CD14-positive monocyte (primary cell): ENCODE measurements at regions not wholly inside any gene's neighbourhood (a gene's known extent, or its start where the extent isn't known, plus 50 kb on each side); places are given as distances from the start of the nearest gene placed in this dataset.

ENCODE experiments used
- DNase-seq, 3 donors: peaks; one replicate each; pipeline ENCODE4 v3.0.0-alpha.2; 2011 to 2022
- H2AFZ ChIP-seq: 2 replicates; pipeline ENCODE4 v1.6.0; 2012; ENCODE audit warnings: mild to moderate bottlenecking, low read depth, low read length, inconsistent platforms; ENCODE audit not compliant: insufficient read depth, poor library complexity, severe bottlenecking
- H3K27ac ChIP-seq, 2 donors: 1 replicate in 1 of 2; 2 replicates in 1 of 2; pipeline ENCODE4 v1.5.1; 2012 to 2013; ENCODE audit warnings: low read length in 2 of 2, control low read depth in 1 of 2, inconsistent platforms in 1 of 2, low read depth in 1 of 2, mild to moderate bottlenecking in 1 of 2
- H3K27me3 ChIP-seq, 2 donors: one replicate each; pipeline versions ENCODE4 v1.6.0 to v1.6.1; 2011 to 2013; ENCODE audit warnings: low read length in 2 of 2; ENCODE audit not compliant: control insufficient read depth in 2 of 2, insufficient read depth in 2 of 2
- H3K36me3 ChIP-seq, 2 donors: replicated peaks in 1 of 2; 1 replicate in 1 of 2; 2 replicates in 1 of 2; pipeline versions ENCODE4 v1.5.1 to v1.6.1; 2012 to 2013; ENCODE audit warnings: low read length in 2 of 2, control low read depth in 1 of 2, inconsistent platforms in 1 of 2, mild to moderate bottlenecking in 1 of 2; ENCODE audit not compliant: insufficient read depth in 2 of 2, control insufficient read depth in 1 of 2
- H3K4me1 ChIP-seq, 2 donors: 1 replicate in 1 of 2; 2 replicates in 1 of 2; pipeline versions ENCODE4 v1.5.1 to v1.6.1; 2012 to 2013; ENCODE audit warnings: low read length in 2 of 2, control low read depth in 1 of 2, inconsistent platforms in 1 of 2, mild to moderate bottlenecking in 1 of 2, moderate library complexity in 1 of 2; ENCODE audit not compliant: insufficient read depth in 2 of 2, control insufficient read depth in 1 of 2
- H3K4me2 ChIP-seq: replicated peaks from 2 replicates; pipeline ENCODE3; 2012; ENCODE audit warnings: low read length, moderate library complexity, mild to moderate bottlenecking; ENCODE audit not compliant: poor library complexity, severe bottlenecking; ENCODE audit errors: extremely low read depth
- H3K4me3 ChIP-seq, 3 experiments: fragments of 200-600 bp in 1 of 3; sonication (generic) in 1 of 3; replicated peaks in 1 of 3; 1 replicate in 2 of 3; 2 replicates in 1 of 3; pipeline ENCODE4 v1.5.1; 2011 to 2013; ENCODE audit warnings: low read length in 3 of 3, mild to moderate bottlenecking in 3 of 3, control low read depth in 2 of 3, low read depth in 2 of 3, inconsistent platforms in 1 of 3, moderate library complexity in 1 of 3
- H3K79me2 ChIP-seq: 2 replicates; pipeline ENCODE4 v1.6.0; 2012; ENCODE audit warnings: mild to moderate bottlenecking, control low read depth, inconsistent platforms, low read length, moderate library complexity; ENCODE audit not compliant: insufficient read depth
- H3K9ac ChIP-seq: 2 replicates; pipeline ENCODE4 v1.6.0; 2017; ENCODE audit warnings: low read length, mild to moderate bottlenecking; ENCODE audit not compliant: insufficient read depth, poor library complexity, severe bottlenecking
- H3K9me3 ChIP-seq, 2 donors: replicated peaks in 1 of 2; 1 replicate in 1 of 2; 2 replicates in 1 of 2; pipeline versions ENCODE4 v1.5.1 to v1.6.1; 2012 to 2013; ENCODE audit warnings: low read length in 2 of 2, control low read depth in 1 of 2; ENCODE audit not compliant: control insufficient read depth in 1 of 2, insufficient read depth in 1 of 2
- H4K20me1 ChIP-seq: 2 replicates; pipeline ENCODE4 v1.6.0; 2012; ENCODE audit warnings: mild to moderate bottlenecking, low read length, control low read depth, moderate library complexity; ENCODE audit not compliant: insufficient read depth
- H3K27ac Mint-ChIP-seq, 7 donors: one replicate each; pipeline ENCODE4 v1.8.0; 2020; ENCODE audit warnings: mild to moderate bottlenecking in 7 of 7, mixed read lengths in 7 of 7, moderate library complexity in 6 of 7, inconsistent platforms in 2 of 7
- H3K27me3 Mint-ChIP-seq, 3 donors: one replicate each; pipeline ENCODE4 v1.8.0; 2021 to 2022; ENCODE audit warnings: low read depth in 3 of 3, mild to moderate bottlenecking in 3 of 3, mixed read lengths in 3 of 3, moderate library complexity in 3 of 3, inconsistent platforms in 1 of 3
- H3K36me3 Mint-ChIP-seq, 2 donors: one replicate each; pipeline ENCODE4 v1.8.0; 2020; ENCODE audit warnings: mixed read lengths in 2 of 2, inconsistent platforms in 1 of 2, mild to moderate bottlenecking in 1 of 2
- H3K4me1 Mint-ChIP-seq: one replicate; pipeline ENCODE4 v1.8.0; 2020; ENCODE audit warnings: mild to moderate bottlenecking, mixed read lengths
- H3K4me3 Mint-ChIP-seq, 2 donors: one replicate each; pipeline ENCODE4 v1.8.0; 2020; ENCODE audit warnings: mild to moderate bottlenecking in 2 of 2, mixed read lengths in 2 of 2, moderate library complexity in 1 of 2
- H3K9me3 Mint-ChIP-seq, 7 donors: one replicate each; pipeline ENCODE4 v1.8.0; 2020 to 2022; ENCODE audit warnings: mixed read lengths in 7 of 7, mild to moderate bottlenecking in 6 of 7, moderate library complexity in 6 of 7, inconsistent platforms in 2 of 7
- CTCF ChIP-seq: fragments of 200-600 bp; IDR thresholded peaks from one replicate; pipeline ENCODE4 v1.8.0; 2022; ENCODE audit warnings: antibody characterized with exemption, mild to moderate bottlenecking
- WGBS: methylation state at CpG from one replicate; pipeline ENCODE4 v1.1.5; 2013; ENCODE audit warnings: missing lambda C conversion rate; ENCODE audit not compliant: insufficient coverage; 5-methylcytosine and 5-hydroxymethylcytosine counted together
- intact Hi-C, 2 donors: fragments of 100-400 bp; cut with micrococcal nuclease; formaldehyde crosslinking; loops; one replicate each; pipeline versions ENCODE4 v1.15.0 to v1.15.1; 2023

- no peak for DNase-seq
- H3K4me3 Mint-ChIP-seq: no peak overlapping the region
- no peak overlapping the region for H3K4me3 ChIP-seq
- 95% methylated on average over 8 of the region's 8 CpGs for WGBS
- no peak overlapping the region for H2AFZ ChIP-seq
- H3K4me2 ChIP-seq: no peak overlapping the region
- no peaks in the 10 kb centered on the region for H3K27me3 ChIP-seq
- no peaks in the 10 kb centered on the region for H3K4me1 ChIP-seq
- no peaks in the 10 kb centered on the region for H3K36me3 Mint-ChIP-seq
- no peak overlapping the region for H3K9ac ChIP-seq
- H3K36me3 ChIP-seq: no peaks in the 10 kb centered on the region
- H3K27me3 Mint-ChIP-seq: peaks cover 0 to 2% (median 1%) of the 10 kb centered on the region in 3 donors
- no peaks in the 10 kb centered on the region for H3K79me2 ChIP-seq
- H3K27ac Mint-ChIP-seq: no peak overlapping the region
- H4K20me1 ChIP-seq: no peaks in the 10 kb centered on the region
- H3K9me3 Mint-ChIP-seq: peaks cover 9 to 27% (median 12%) of the 10 kb centered on the region in 7 donors
- no peaks in the 10 kb centered on the region for H3K4me1 Mint-ChIP-seq
- intact Hi-C loops: no loop called here
- no peak for TF ChIP-seq CTCF
- H3K9me3 ChIP-seq: peaks cover 29 to 41% of the 10 kb centered on the region in 2 donors
- no peak overlapping the region for H3K27ac ChIP-seq
Observed at GRCh38 chr19:29128203-29128602, 84.7 kb downstream of the UQCRFS1 start.

- Histone ChIP-seq H2AFZ (no peak overlapping the region), H3K36me3 (no peaks in the 10 kb centered on the region), H3K9ac (no peak overlapping the region), H3K4me2 (no peak overlapping the region), H3K27me3 (no peaks in the 10 kb centered on the region), H3K4me3 (no peak overlapping the region), H3K27ac (no peak overlapping the region), H4K20me1 (no peaks in the 10 kb centered on the region), H3K4me1 (no peaks in the 10 kb centered on the region), H3K9me3 (peaks cover 3 to 14% of the 10 kb centered on the region in 2 donors), H3K79me2 (no peaks in the 10 kb centered on the region)
- Mint-ChIP-seq H3K4me1 (no peaks in the 10 kb centered on the region), H3K9me3 (peaks cover 6 to 23% (median 10%) of the 10 kb centered on the region in 7 donors), H3K36me3 (no peaks in the 10 kb centered on the region), H3K4me3 (no peak overlapping the region), H3K27me3 (peaks cover 0 to 2% (median 0%) of the 10 kb centered on the region in 3 donors), H3K27ac (no peak overlapping the region)
- WGBS: 82% methylated on average over 5 of the region's 5 CpGs
- no peak for DNase-seq
- no peak for TF ChIP-seq CTCF
- intact Hi-C loops: no loop called here
Observed at GRCh38 chr19:29122185-29122584, 90.8 kb downstream of the UQCRFS1 start.
